ENCODE measurements at regions not wholly inside any gene's neighbourhood (a gene's known extent, or its start where the extent isn't known, plus 50 kb on each side); places are given as distances from the start of the nearest gene placed in this dataset.

- no peaks in the 10 kb centered on the region for H3K9me3 ChIP-seq (ENCODE audit: control insufficient read depth, insufficient read depth, low read depth, low read length)
- no peak overlapping the region for H3K4me3 ChIP-seq (ENCODE audit: low read depth, low read length)
- TF ChIP-seq ZBTB44 (tag by site-specific recombination; IDR thresholded peaks at IDR 0.05) (no peak), ZNF707 (tag by site-specific recombination; IDR thresholded peaks at IDR 0.05) (no peak), ZNF404 (tag by site-specific recombination; IDR thresholded peaks at IDR 0.05) (no peak), ZNF792 (tag by site-specific recombination; IDR thresholded peaks at IDR 0.05) (no peak), ZNF324 (tag by site-specific recombination; IDR thresholded peaks at IDR 0.05) (no peak)
- no peak overlapping the region for H3K27ac ChIP-seq (ENCODE audit: extremely low read depth, low read depth, low read length)
- H3K36me3 ChIP-seq (ENCODE audit: control insufficient read depth in 2 of 2, insufficient read depth in 1 of 2, low read length in 2 of 2) = no peaks in the 10 kb centered on the region
- CTCF ChIA-PET = interaction anchor here (1.0 kb wide), 1 partner anchor 38 kb away, joined by 5 read pairs; no protein-coding TSS in a partner anchor
- POLR2A ChIA-PET = no interaction called here
- H3K4me1 ChIP-seq (ENCODE audit: control insufficient read depth, insufficient read depth, low read length) = no peaks in the 10 kb centered on the region
Measured at GRCh38 chr2:204298404-204298803, 246.9 kb upstream of the PARD3B start.

GRCh38 chr2:204299766-204300165 is 245.5 kb upstream of the PARD3B start:
- H3K27ac ChIP-seq (ENCODE audit: extremely low read depth, low read depth, low read length) = no peak overlapping the region
- ChIA-PET POLR2A (interaction anchor here (0.7 kb wide), 1 partner anchor 27 kb away, joined by 5 read pairs; no protein-coding TSS in a partner anchor), CTCF (interaction anchor here (0.6 kb wide), 1 partner anchor 1302 kb away, joined by 3 read pairs; no protein-coding TSS in a partner anchor)
- H3K4me3 ChIP-seq (ENCODE audit: low read depth, low read length) = no peak overlapping the region
- H3K36me3 ChIP-seq (ENCODE audit: control insufficient read depth in 2 of 2, insufficient read depth in 1 of 2, low read length in 2 of 2) = no peaks in the 10 kb centered on the region
- no peaks in the 10 kb centered on the region for H3K9me3 ChIP-seq (ENCODE audit: control insufficient read depth, insufficient read depth, low read depth, low read length)
- H3K4me1 ChIP-seq (ENCODE audit: control insufficient read depth, insufficient read depth, low read length) = no peaks in the 10 kb centered on the region
- no peak for TF ChIP-seq ZNF660 (tag by site-specific recombination; IDR thresholded peaks at IDR 0.05)
- no peak for TF ChIP-seq ZNF580 (tag by site-specific recombination; IDR thresholded peaks at IDR 0.05)
- no peak for TF ChIP-seq ZNF174 (tag by site-specific recombination; IDR thresholded peaks at IDR 0.05)
- TF ChIP-seq, protein P1, sequence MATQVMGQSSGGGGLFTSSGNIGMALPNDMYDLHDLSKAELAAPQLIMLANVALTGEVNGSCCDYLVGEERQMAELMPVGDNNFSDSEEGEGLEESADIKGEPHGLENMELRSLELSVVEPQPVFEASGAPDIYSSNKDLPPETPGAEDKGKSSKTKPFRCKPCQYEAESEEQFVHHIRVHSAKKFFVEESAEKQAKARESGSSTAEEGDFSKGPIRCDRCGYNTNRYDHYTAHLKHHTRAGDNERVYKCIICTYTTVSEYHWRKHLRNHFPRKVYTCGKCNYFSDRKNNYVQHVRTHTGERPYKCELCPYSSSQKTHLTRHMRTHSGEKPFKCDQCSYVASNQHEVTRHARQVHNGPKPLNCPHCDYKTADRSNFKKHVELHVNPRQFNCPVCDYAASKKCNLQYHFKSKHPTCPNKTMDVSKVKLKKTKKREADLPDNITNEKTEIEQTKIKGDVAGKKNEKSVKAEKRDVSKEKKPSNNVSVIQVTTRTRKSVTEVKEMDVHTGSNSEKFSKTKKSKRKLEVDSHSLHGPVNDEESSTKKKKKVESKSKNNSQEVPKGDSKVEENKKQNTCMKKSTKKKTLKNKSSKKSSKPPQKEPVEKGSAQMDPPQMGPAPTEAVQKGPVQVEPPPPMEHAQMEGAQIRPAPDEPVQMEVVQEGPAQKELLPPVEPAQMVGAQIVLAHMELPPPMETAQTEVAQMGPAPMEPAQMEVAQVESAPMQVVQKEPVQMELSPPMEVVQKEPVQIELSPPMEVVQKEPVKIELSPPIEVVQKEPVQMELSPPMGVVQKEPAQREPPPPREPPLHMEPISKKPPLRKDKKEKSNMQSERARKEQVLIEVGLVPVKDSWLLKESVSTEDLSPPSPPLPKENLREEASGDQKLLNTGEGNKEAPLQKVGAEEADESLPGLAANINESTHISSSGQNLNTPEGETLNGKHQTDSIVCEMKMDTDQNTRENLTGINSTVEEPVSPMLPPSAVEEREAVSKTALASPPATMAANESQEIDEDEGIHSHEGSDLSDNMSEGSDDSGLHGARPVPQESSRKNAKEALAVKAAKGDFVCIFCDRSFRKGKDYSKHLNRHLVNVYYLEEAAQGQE (tag by site-specific recombination; IDR thresholded peaks at IDR 0.05) = no peak
- no peak for TF ChIP-seq IKZF3 (tag by site-specific recombination; IDR thresholded peaks at IDR 0.05)
- no peak for TF ChIP-seq ZNF239 (tag by site-specific recombination; IDR thresholded peaks at IDR 0.05)
- TF ChIP-seq ZNF24 (tag by site-specific recombination; IDR thresholded peaks at IDR 0.05) = no peak
- no peak for TF ChIP-seq ZNF664 (tag by site-specific recombination; IDR thresholded peaks at IDR 0.05)
- TF ChIP-seq PRDM4 (tag by site-specific recombination; IDR thresholded peaks at IDR 0.05) = no peak
- TF ChIP-seq ZNF280D (tag by site-specific recombination; IDR thresholded peaks at IDR 0.05) = no peak

All from HEK293 (cell line).